22Rv1 (cell line): ENCODE measurements at regions not wholly inside any gene's neighbourhood (a gene's known extent, or its start where the extent isn't known, plus 50 kb on each side); places are given as distances from the start of the nearest gene placed in this dataset.

Experiments
- CTCF ChIP-seq: fragments of 450-650 bp; IDR thresholded peaks from 2 replicates; pipeline ENCODE4 v1.5.1; 2017; ENCODE audit warnings: mild to moderate bottlenecking
- ZFX ChIP-seq: fragments of 450-650 bp; IDR thresholded peaks from 2 replicates; pipeline ENCODE4 v1.6.1; 2017; ENCODE audit warnings: antibody characterized with exemption, borderline replicate concordance

GRCh38 chr16:86145669-86146068, 246.7 kb downstream of the IRF8 start:
- TF ChIP-seq ZFX (no peak), CTCF (no peak)
